NCI-H1092 (cell line): ENCODE measurements at regions not wholly inside any gene's neighbourhood (a gene's known extent, or its start where the extent isn't known, plus 50 kb on each side); places are given as distances from the start of the nearest gene placed in this dataset.
"Not testable (repeated sequence)": the region's sequence is repeated elsewhere in the genome, so short reads cannot be mapped to it uniquely, and the experiment has no call there.

Experiments used
- DNase-seq: peaks from one replicate; lab custom pipeline; 2025; lab: John Stamatoyannopoulos, UW

DNA sequence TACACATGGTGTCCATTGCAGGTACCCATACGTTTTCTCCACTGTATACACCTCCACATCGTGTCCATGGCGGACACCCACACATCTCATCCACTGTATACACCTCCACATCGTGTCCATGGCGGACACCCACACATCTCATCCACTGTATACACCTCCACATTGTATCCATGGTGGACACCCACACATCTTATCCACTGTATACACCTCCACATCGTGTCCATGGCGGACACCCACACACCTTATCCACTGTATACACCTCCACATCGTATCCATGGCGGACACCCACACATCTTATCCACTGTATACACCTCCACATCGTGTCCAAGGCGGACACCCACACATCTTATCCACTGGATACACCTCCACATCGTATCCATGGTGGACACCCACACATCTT lies 50.4 kb upstream of the TTC34 start:
- not testable (repeated sequence) for DNase-seq

DNA sequence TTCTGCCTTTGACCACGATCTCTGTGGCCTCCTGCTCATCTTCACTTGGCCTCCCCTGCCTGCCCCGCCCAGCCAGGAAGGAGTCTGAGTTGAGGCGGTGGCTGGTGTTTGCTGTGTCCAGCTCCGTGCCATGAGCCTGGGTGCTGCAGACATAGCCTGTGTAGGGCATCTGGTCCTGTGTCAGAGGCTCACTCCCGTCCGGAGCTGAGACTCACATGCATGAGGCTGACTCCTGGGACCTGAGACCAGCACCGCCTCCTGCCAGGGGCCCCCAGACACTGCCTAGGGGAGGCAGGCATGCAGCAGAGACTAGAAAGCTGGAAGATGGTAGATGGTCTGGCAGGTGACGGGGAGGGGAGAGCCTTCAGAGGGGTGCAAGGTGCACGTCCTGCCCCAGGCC lies 52.2 kb upstream of the TTC34 start:
- DNase-seq = no peak

DNA sequence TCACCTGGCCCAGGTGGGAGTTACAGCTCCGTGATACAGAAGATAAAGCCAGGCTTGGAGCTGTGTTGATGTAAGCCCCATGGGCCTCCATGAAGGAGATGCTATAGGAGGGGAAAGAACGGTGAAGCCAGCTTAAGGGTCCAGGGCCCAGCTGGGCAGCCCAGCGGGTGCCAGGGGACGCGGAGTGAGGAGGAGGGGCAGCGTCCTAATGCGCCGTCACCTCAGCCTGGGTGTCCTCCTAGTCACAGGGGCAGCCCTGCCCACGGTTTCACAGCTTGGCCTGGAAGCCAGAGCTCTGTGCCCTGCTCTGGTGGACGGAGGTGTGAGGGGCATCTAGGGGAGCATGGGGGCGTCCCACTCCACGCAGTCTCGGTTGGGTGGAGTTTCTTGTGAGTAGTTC lies 52.7 kb upstream of the TTC34 start:
- no peak for DNase-seq

DNA sequence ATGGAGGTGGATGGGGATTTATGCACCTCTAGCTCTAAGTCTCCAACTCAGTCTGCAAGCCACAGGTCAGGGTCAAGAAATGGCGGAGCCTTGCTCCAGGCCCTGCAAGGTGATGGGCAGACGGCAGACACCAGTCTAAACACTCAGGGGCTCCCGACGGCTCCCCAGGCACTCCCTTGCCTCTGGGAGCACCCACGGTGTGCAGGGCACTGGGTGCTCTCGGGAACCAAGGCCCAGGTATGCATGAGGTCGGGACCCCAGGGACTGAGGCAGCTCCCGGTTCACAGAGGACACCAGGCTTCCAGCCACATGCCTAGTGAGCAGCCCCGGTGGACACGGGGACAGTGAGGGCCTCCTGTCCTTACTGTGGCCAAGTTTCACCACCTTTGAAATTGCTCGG lies 53.1 kb upstream of the TTC34 start:
- DNase-seq = no peak

DNA sequence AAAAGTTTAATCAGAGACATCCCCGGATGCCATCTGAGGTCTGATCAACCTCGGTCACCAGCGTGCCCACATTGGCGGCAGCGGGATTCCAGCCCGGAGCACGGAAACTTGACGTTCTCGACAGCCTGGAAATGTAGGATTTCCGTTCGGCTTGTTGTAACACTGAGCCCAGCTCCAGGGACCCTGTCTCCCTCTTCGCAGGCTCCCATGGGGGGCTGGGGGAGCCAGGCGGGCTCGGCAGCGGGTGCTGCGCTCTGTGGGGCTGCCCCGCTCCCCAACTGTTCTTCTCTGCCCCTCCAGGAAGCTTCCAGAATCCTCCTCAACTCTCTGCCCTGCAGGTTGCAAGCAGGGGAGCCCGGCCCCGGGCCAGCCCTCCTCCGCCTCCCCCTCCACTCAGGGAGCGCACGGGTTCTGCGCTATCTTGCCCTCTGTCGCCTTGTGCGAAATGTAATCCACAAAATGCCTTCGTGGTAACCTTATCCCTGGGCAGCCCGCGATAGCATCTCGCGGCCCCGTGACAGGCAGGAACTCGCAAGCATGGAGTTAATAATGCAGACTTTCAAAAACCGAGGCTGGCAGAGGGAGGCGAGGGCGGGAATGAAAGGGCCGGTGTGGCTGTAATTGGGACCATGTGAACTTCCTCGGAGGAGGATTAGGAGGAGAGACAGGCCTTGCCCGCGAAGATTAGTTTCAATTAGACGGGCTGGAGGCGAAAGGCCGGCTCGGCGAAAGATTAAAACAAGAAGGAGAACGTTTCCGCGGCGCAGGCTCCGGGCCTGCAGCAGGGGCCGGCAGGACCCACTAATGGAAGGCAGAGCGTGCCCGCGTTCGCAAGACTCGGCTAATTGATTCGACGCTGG lies 53.9 kb upstream of the TTC34 start:
- no peak for DNase-seq

DNA sequence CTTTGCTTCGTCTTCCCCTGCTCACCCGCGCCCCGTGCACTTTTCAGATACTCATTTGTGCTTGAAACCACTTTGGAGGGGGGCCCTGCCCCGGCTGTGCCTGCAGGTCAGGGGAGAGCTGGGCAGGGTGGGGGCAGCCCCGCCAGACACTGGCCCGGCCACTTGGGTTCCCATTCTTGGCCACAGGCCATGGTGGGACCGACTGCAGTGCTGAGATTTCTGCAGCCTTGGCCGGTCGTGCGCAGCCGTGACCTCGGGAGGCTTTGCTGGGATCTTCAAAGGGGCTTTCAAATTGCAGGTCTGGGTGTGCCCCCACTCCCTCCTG lies 54.5 kb upstream of the TTC34 start:
- DNase-seq = no peak

DNA sequence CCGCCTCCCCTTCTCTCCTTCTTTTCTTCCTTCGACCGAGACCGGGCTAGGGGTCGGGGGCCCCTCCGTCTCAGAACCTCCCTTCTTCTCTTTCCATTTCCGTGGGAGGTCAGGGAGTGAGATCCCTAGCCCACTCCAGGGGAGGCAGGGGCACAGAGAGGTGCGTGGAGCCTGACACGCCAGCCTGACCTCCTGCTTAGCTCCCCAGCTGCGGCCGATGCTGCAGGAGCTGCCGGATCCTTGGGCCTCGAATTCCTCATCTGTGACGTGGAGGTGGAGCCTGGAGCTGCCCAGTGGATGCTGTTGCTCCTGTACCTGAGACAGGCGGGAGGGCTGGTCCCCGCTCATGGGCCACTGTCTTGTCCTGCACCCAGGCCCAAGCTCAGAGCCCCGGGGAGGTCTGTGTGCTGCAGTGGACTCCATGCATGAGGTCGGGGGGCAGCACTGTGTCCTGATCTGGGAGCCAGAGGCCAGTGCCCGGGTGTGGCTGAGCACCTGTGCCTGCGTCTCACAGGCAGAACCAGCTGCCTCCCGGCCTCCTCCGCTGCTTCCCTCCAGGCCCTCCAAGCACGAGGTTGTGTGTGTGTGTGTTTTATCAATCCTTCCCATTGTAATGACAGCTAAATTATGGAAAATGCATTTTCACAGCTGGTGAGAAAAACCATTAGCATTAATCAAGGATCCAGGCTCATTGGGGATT lies 55.3 kb upstream of the TTC34 start:
- DNase-seq = no peak

DNA sequence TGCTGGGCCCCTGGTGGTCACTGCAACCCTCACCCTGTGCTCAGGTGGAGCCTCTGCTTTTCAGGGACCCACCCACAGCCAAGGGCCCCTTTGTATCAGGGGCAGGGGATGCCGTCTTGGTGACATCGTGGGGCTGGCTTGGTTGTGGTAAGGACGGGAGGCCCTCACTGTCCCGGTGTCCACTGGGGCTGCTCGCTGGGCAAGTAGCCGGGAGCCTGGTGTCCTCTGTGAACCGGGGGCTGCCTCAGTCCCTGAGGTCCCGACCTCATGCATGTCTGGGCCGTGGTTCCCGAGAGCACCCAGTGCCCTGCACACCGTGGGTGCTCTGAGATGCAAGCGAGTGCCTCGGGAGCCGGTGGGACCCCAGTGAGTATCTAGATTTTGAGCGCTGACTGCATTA lies 56.0 kb upstream of the TTC34 start:
- DNase-seq = no peak

DNA sequence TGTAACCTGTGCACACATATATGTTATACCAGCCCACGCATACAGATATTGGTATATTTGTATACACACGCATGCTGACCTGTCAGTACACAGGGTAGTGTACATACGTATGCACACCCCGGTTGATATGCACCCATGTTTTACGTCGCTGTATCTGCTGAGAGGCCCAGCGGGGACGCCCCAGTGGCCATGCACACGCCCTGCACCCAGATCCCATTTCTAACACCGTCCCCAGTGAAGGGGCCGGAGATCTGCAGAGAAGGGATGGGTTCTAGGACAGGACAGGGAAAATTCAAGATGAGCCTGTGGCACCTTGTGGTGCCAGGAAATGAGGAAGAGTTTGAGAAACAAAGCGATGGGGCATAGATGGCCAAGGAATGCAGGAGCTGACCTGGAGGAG lies 57.2 kb upstream of the TTC34 start:
- DNase-seq = no peak

DNA sequence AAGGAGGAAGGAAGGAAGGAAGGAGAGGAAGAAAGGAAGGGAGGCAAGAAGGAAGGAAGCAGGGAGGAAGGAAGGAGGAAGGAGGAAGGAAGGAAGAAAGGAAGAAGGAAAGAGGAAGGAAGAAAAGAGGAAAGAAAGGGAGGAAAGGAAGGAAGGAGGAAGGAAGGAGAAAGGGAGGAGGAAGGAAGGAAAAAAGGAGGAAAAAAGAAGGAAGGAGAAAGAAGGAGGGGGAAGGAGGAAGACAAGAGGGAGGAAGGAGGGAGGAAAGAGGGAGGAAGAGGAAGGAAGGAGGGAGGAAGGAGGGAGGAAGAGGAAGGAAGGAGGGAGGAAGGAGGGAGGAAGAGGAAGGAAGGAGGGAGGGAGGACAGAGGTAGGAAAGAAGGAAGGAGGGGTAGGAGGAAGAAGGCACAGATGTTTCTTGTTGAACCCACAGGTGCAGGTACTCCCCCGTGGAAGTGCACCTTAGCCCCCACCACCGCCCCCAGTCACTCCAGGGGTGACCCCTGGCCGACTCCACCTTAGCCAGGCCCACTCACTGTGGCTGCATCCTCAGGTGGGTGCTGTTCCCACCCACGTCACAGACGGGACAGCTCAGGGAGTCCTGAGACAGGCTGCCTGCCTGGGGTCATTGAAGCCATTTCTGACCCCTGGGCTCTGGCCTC lies 57.9 kb upstream of the TTC34 start:
- no peak for DNase-seq

DNA sequence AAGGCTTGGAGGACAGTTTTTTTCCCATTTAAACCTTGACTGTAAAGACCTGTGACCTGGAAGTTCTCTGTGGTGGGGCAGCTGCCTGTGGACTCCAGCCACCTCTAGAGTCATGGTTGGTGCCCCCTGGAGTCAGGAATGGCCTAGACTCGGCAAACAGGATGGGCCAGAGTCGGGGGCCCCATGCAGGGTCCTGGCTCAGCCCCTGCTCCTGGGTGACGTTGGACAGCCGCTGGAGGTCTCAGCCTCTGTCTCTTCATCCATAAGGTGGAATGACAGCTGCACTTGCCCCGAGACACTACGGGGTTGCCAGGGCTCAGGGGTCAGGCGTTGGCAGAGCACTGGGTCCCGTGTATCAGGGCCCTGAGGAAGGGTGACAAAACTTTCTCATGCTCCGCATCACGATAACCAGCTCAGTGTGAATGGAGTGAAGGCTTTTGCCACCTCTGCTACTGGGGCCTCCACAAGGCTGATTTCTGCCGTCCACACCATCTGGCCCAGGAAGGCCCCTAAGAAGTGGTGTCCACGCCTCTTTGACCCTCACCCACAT lies 58.5 kb upstream of the TTC34 start:
- DNase-seq = no peak

DNA sequence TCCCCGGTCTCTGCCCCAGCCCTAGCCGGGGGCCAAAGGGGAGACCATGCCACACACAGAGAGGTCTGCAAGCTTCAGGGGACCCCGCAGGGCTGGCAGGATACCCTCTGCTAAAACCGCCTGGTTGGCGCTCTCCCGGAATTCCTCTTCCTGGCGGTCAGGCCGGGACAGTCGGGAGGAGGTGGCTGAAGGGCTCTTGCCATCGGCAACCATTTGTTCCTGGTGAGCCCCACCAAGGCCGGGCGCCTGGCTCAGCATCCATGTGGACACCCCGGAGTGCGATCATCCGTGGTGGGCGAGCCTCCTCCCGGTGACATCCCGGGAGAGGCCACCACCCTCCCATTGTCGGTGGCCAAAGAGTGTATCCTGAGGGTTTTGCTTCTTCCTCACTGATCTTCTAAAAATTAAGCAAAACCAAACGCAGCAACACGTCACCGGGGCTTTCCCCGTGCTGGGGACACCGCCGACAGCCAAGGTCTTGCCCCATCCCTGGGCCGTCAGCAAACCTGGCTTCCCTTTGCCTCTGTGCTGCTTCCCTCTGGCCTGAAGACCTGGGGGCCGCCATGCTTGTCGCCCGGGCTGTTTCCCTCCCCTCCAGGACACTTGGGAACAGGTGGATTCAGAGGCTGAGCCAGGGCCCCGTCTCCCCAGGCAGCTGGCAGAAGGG lies 59.1 kb upstream of the TTC34 start:
- DNase-seq = no peak

DNA sequence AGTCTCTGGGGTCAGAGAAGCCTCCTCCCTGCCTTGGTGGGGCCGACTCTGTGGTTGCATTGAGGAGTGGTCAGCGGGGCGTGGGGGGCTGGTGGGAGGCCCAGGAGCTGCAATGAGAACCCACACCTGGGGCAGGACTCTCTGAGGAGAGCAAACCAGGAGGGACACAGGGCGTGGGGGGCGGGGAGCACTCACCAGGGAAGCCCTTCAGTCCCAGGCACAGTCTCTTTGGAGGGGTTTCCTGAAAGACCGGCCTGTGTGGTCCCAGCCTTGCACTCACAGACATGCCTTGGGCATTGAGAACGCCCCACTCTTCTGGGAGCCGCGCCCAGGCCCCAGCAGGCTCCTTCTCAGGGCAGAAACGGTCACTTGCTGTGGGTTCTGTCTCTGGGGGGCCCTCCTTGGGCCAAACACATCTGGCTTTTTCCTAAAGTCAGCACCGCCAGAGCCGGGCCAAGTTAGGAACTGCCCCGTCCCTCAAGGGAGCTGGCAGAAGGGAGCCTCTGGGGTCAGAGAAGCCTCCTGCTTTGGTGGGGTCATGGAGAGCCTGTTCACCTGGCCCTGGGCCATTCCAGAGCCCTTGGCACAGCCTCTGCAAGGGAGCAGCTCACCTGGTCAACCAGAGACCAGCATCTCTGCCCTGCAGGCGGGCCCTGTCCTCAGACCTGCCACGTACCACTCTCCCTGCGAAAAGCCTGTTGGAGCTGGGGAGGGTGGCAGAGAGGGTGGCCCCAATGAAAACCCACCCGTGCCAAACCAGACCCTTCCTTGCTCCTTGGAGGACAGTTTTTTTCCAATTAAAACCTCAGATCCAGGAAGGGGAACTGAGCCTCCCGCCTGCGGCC lies 59.9 kb upstream of the TTC34 start:
- DNase-seq = no peak

DNA sequence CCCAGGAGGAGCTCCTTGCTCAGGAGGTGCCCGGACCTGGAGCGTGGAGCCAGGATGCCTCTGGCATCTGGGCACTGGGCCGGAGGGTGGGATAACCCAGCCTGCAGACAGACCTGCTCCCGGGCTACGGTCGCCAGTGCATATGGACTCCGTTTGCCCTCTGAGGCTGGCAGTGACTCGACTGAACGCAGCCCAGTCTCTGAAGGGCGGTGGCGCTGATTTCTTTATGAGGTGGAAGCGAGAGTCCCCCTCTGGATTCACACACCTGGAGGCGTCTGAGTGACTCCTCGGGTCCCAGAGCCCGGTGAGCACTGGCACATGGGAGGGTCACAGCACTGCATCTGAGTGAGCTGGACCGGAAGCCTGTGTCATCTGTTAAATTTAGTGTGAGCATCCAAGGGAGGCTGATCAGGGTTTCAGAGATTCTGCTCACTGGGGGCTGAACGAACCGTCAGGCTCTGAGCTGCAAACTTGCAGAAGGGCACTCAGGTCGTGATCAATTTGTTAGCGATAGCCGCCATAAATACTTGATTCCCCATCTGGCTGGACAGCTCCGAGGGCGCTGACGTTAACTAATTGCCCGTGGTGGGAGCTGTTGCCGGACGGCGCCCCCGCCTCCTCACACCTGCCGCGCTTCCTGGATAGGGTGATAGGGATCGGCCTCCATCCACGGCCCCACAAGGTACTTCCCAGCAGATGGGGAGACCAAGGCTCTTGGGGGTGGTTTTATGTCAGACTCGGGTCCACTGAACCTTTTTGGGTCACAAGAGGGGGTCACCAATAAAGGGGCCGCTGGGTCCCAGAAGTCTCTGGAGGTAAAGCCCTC lies 60.7 kb upstream of the TTC34 start:
- no peak for DNase-seq

DNA sequence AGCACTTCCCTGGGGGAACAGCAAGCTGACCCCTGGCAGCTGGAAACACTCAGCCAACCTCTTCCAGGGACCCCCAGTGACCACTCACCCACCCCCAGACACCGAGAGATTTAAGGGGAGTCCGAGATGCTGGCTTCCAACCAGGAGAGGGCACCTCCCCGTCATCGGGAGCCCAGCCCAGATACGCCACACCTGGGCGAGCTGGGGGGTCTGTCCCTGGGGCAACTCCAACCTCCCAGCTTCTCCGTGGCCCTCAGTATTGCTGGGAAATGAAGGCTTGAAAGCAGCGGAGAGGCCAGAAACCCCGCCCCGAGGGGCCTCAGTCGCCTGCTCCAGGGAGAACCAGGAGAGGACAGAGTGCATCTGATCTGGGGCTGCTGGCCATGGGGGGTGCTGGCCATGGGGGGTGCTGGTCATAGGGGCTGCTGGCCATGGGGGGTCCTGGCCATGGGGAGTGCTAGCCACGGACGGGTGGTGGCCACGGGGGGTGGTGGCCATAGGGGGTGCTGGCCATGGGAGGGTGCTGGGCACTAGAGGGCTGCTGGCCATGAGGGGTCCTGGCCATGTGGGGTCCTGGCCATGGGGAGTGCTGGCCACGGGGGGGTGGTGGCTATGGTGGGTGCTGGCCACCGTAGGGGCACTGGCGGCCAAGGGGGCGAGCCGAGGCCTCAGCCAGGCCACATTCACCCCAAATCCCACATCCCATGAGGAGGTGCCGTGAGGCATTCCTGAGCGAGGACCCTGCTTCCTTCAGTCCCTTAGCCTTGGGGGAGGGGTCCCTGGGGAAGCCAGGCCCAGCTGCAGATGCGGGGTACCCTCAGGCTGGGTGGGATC lies 61.5 kb upstream of the TTC34 start:
- no peak for DNase-seq

DNA sequence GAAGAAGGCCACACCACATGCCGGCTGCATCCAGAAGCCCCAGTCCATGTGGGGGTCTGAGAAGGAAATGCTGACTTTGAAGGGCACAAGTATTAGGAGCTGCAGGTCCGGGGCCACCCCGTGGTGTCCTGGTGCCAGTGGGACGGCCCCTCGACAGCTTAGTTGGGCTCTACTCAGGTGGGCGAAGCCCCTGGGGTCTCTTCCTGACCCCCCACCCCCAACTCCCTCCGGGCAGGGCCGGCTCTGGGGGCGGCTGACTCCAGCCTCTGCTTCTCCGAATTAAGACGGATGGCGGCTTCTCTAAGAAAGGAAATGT lies 62.1 kb upstream of the TTC34 start:
- DNase-seq = no peak

DNA sequence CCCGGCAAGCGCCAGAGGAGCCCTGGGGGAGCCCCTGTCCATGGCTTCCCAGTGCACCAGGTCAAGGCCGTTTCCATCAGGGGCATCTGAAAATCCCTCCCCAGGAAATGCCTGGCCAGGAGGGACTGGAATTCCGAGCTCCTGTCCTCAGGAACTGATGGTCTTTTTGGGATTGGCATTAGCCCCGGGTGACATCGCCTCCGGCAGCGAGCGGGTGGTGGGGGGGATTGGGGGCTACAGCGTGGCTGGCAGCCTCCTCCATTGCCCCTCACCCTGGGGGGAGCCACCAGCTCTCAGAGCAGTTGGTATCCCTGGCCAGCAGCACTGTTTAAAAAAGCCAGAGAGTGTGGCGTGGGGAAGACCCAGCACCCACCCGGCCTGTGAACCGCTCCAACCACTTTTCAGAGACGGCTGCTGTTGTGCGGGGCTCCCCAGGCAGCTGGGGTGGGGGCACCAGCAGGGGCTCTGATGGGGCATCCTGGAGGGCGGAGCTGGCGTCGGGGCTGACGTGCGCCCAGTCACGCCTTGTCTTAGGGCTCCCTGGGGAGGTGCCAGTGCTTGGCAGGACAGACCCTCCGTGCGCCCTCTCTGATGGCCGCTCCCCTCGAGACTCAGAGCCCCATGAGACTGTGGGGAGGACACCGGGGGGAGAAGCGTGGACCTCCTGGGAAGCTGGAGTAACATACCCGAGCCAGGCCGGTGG lies 62.9 kb upstream of the TTC34 start:
- DNase-seq = no peak

DNA sequence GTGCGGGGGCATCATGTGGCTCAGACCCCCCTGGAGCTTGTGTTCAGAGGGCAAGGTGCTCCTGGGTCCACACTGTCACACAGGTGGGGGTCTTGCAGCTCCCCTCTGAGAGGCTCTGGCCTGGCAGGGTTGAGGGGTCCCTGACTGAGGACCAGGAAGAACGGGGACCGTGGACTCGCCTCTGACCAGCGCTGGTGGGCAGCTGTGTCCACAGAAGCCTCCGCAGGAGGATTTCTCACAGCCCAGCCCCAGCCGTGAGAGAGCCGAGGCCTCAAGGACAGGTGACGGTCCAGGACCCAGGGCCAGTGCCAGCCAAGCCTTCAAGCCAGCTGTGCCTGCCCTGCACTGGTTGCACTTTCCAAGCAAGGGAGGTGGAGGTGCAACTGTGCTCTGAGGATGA lies 63.5 kb upstream of the TTC34 start:
- no peak for DNase-seq
